PC-3 (cell line): ENCODE measurements at regions not wholly inside any gene's neighbourhood (a gene's known extent, or its start where the extent isn't known, plus 50 kb on each side); places are given as distances from the start of the nearest gene placed in this dataset.

Experiments used
- EZH2 ChIP-seq: fragments of 300-600 bp; sonication (generic); IDR thresholded peaks from one replicate; pipeline ENCODE4 v1.6.1; 2017; ENCODE audit warnings: antibody characterized with exemption, mild to moderate bottlenecking, low read length; ENCODE audit not compliant: unreplicated experiment
- EZH2phosphoT487 ChIP-seq: fragments of 300-600 bp; sonication (generic); IDR thresholded peaks from 2 replicates; pipeline ENCODE4 v1.6.1; 2018; ENCODE audit warnings: mild to moderate bottlenecking, antibody characterized with exemption, low read length, borderline replicate concordance
- TF ChIP-seq, protein P1 (sequence below): fragments of 300-600 bp; sonication (generic); conservative IDR thresholded peaks from 2 replicates; pipeline ENCODE4 v1.5.1; 2017; ENCODE audit warnings: antibody characterized with exemption, low read depth, mild to moderate bottlenecking, low read length

DNA sequence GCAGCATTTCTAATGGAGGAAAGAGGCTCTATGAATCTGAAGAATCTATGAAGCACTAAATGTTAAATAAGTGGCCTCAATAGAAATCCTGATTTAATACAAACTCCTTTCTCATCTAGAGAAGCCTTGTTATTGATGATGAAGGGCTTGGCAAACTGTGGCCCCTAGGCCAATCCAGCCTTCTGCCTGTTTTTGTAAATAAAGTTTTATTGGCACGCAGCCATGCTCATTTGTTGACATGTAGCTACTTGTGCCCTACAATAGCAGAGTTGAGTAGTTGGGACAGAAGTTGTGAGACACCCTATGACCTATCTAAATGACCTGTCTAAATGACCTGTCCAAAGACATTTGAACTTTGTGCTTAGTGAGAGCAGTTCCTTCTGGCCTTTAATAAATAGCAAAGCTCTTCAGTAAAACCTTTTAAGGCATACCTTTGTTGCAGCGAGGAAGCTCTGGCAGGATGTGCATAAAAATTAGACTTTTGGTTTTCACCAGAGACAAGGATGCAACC lies 484.4 kb upstream of the SPRED2 start:
- TF ChIP-seq, protein P1, sequence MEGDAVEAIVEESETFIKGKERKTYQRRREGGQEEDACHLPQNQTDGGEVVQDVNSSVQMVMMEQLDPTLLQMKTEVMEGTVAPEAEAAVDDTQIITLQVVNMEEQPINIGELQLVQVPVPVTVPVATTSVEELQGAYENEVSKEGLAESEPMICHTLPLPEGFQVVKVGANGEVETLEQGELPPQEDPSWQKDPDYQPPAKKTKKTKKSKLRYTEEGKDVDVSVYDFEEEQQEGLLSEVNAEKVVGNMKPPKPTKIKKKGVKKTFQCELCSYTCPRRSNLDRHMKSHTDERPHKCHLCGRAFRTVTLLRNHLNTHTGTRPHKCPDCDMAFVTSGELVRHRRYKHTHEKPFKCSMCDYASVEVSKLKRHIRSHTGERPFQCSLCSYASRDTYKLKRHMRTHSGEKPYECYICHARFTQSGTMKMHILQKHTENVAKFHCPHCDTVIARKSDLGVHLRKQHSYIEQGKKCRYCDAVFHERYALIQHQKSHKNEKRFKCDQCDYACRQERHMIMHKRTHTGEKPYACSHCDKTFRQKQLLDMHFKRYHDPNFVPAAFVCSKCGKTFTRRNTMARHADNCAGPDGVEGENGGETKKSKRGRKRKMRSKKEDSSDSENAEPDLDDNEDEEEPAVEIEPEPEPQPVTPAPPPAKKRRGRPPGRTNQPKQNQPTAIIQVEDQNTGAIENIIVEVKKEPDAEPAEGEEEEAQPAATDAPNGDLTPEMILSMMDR = no peak
- TF ChIP-seq EZH2 (no peak), EZH2phosphoT487 (no peak)
